Dermis microvascular lymphatic vessel endothelial cell (primary cell): ENCODE measurements at regions not wholly inside any gene's neighbourhood (a gene's known extent, or its start where the extent isn't known, plus 50 kb on each side); places are given as distances from the start of the nearest gene placed in this dataset.
"Not testable (repeated sequence)": the region's sequence is repeated elsewhere in the genome, so short reads cannot be mapped to it uniquely, and the experiment has no call there.

Experiments
- DNase-seq, 2 donors: peaks; one replicate each; pipeline versions ENCODE4 v3.0.0 to v3.0.0-alpha.2; 2010; ENCODE audit warnings: low read depth in 2 of 2

GRCh38 chr5:30195036-30195435 is 998.5 kb upstream of the CDH6 start:
- DNase-seq: no peak

GRCh38 chr5:30194595-30194994 is 998.9 kb upstream of the CDH6 start:
- DNase-seq: no peak

GRCh38 chr5:30183795-30184194 is 1009.7 kb upstream of the CDH6 start:
- DNase-seq: no peak

GRCh38 chr5:30156156-30156555 is 1037.3 kb upstream of the CDH6 start:
- no peak for DNase-seq

- no peak for DNase-seq
Measured at GRCh38 chr5:30152431-30152830, 1041.1 kb upstream of the CDH6 start.

- no peak for DNase-seq
Measured at GRCh38 chr5:30150231-30150630, 1043.3 kb upstream of the CDH6 start.

- no peak for DNase-seq
Measured at GRCh38 chr5:30149526-30149925, 1044.0 kb upstream of the CDH6 start.

GRCh38 chr5:30147976-30148375 is 1045.5 kb upstream of the CDH6 start:
- no peak for DNase-seq

GRCh38 chr5:30144059-30144458 is 1049.4 kb upstream of the CDH6 start:
- DNase-seq: not testable (repeated sequence)

GRCh38 chr5:30142432-30142831 is 1051.1 kb upstream of the CDH6 start:
- no peak for DNase-seq

GRCh38 chr5:30121043-30121442 is 1072.4 kb upstream of the CDH6 start:
- DNase-seq: no peak

GRCh38 chr5:30117135-30117534 is 1076.4 kb upstream of the CDH6 start:
- no peak for DNase-seq

- DNase-seq: no peak
Measured at GRCh38 chr5:30113542-30113941, 1079.9 kb upstream of the CDH6 start.

- no peak for DNase-seq
Measured at GRCh38 chr5:30112867-30113266, 1080.6 kb upstream of the CDH6 start.

GRCh38 chr5:30108051-30108450 is 1085.4 kb upstream of the CDH6 start:
- no peak for DNase-seq

- no peak for DNase-seq
Measured at GRCh38 chr5:30106596-30106995, 1086.9 kb upstream of the CDH6 start.

GRCh38 chr5:30104872-30105596 is 1088.5 kb upstream of the CDH6 start:
- no peak for DNase-seq

- DNase-seq: no peak
Measured at GRCh38 chr5:30103452-30104202, 1089.9 kb upstream of the CDH6 start.

GRCh38 chr5:30103052-30103451 is 1090.4 kb upstream of the CDH6 start:
- no peak for DNase-seq

GRCh38 chr5:30102185-30102584 is 1091.3 kb upstream of the CDH6 start:
- DNase-seq: no peak

GRCh38 chr5:30100929-30101328 is 1092.6 kb upstream of the CDH6 start:
- DNase-seq: no peak

- no peak for DNase-seq
Measured at GRCh38 chr5:30100148-30100713, 1093.3 kb upstream of the CDH6 start.

- DNase-seq: no peak
Measured at GRCh38 chr5:30099634-30100033, 1093.9 kb upstream of the CDH6 start.
